ENCODE measurements at regions not wholly inside any gene's neighbourhood (a gene's known extent, or its start where the extent isn't known, plus 50 kb on each side); places are given as distances from the start of the nearest gene placed in this dataset.
A peak's percentile ranks its signal among the peaks of the same experiment; 100 is the strongest.

GRCh38 chr14:61953602-61954001, 191.4 kb downstream of the SNAPC1 start:
- DNase-seq, result no peak

GRCh38 chr14:61954306-61954705, 192.1 kb downstream of the SNAPC1 start:
- DNase-seq, result no peak

GRCh38 chr14:61956517-61956916, 194.3 kb downstream of the SNAPC1 start:
- no peak for DNase-seq

- no peak for DNase-seq
These were observed 197.1 kb downstream of the SNAPC1 start for GRCh38 chr14:61959348-61959747.

GRCh38 chr14:61961369-61961768, 199.1 kb downstream of the SNAPC1 start:
- DNase-seq, result no peak

- DNase-seq, result no peak
These were observed 201.7 kb downstream of the SNAPC1 start for GRCh38 chr14:61963926-61964325.

GRCh38 chr14:61965030-61965745, 203.0 kb downstream of the SNAPC1 start:
- peak; percentile 53 for DNase-seq

- DNase-seq, result no peak
These were observed 206.0 kb downstream of the SNAPC1 start for GRCh38 chr14:61968207-61968606.

GRCh38 chr14:61972711-61973110, 210.5 kb downstream of the SNAPC1 start:
- DNase-seq, result no peak

GRCh38 chr14:61973981-61974380, 211.8 kb downstream of the SNAPC1 start:
- no peak for DNase-seq

- no peak for DNase-seq
These were observed 215.0 kb downstream of the SNAPC1 start for GRCh38 chr14:61977217-61977616.

- no peak for DNase-seq
These were observed 226.0 kb downstream of the SNAPC1 start for GRCh38 chr14:61988240-61988639.

- DNase-seq, result no peak
These were observed 229.9 kb downstream of the SNAPC1 start for GRCh38 chr14:61992139-61992538.

- no peak for DNase-seq
These were observed 230.7 kb downstream of the SNAPC1 start for GRCh38 chr14:61992926-61993325.

GRCh38 chr14:61994589-61994988, 232.4 kb downstream of the SNAPC1 start:
- DNase-seq, result no peak

- no peak for DNase-seq
These were observed 234.5 kb downstream of the SNAPC1 start for GRCh38 chr14:61996753-61997152.

- no peak for DNase-seq
These were observed 234.9 kb downstream of the SNAPC1 start for GRCh38 chr14:61997161-61997560.

GRCh38 chr14:62001963-62002362, 239.7 kb downstream of the SNAPC1 start:
- no peak for DNase-seq

GRCh38 chr14:62002642-62003041, 240.4 kb downstream of the SNAPC1 start:
- DNase-seq, result no peak

GRCh38 chr14:62003701-62004100, 241.5 kb downstream of the SNAPC1 start:
- no peak for DNase-seq

- no peak for DNase-seq
These were observed 244.0 kb downstream of the SNAPC1 start for GRCh38 chr14:62006116-62006731.

GRCh38 chr14:62015243-62015642, 253.0 kb downstream of the SNAPC1 start:
- DNase-seq, result no peak

GRCh38 chr14:62015945-62016344, 253.7 kb downstream of the SNAPC1 start:
- DNase-seq, result no peak

GRCh38 chr14:62017651-62018230, 255.5 kb downstream of the SNAPC1 start:
- DNase-seq, result no peak

Data from MV-4-11 (cell line).